HEK293T (cell line): ENCODE measurements at regions not wholly inside any gene's neighbourhood (a gene's known extent, or its start where the extent isn't known, plus 50 kb on each side); places are given as distances from the start of the nearest gene placed in this dataset.

Source experiments
- CTCF ChIA-PET: fragments of 350-600 bp; formaldehyde crosslinking; extraction: SDS; loops from one replicate; lab custom pipeline; 2021; ENCODE audit warnings: antibody characterized with exemption, inconsistent platforms; lab: Yijun Ruan, JAX
- POLR2A ChIA-PET: fragments of 350-600 bp; formaldehyde crosslinking; extraction: SDS; loops from one replicate; lab custom pipeline; 2020; ENCODE audit warnings: antibody characterized with exemption, inconsistent platforms; lab: Yijun Ruan, JAX
- DNase-seq: peaks from one replicate; pipeline ENCODE4 v3.0.0; 2012; ENCODE audit warnings: mixed read lengths; ENCODE audit errors: extremely low spot score
- ARNT ChIP-seq: fragments of 450-650 bp; IDR thresholded peaks from 2 replicates; pipeline ENCODE4 v1.6.1; 2017; ENCODE audit warnings: mild to moderate bottlenecking
- BHLHE40 ChIP-seq: fragments of 450-650 bp; IDR thresholded peaks from 2 replicates; pipeline ENCODE4 v1.6.1; 2016; ENCODE audit warnings: mild to moderate bottlenecking, moderate library complexity, borderline replicate concordance
- CTBP1 ChIP-seq: fragments of 450-650 bp; IDR thresholded peaks from 2 replicates; pipeline ENCODE4 v1.6.1; 2016; ENCODE audit warnings: borderline replicate concordance
- ELF4 ChIP-seq: fragments of 450-650 bp; IDR thresholded peaks from 2 replicates; pipeline ENCODE4 v1.6.1; 2017; ENCODE audit warnings: antibody characterized with exemption
- FOXA1 ChIP-seq: fragments of 450-650 bp; IDR thresholded peaks from 2 replicates; pipeline ENCODE4 v1.6.1; 2016; ENCODE audit warnings: mild to moderate bottlenecking
- FOXK2 ChIP-seq: fragments of 450-650 bp; IDR thresholded peaks from 2 replicates; pipeline ENCODE4 v1.6.1; 2016; ENCODE audit warnings: mild to moderate bottlenecking
- FOXM1 ChIP-seq: fragments of 450-650 bp; IDR thresholded peaks from 2 replicates; pipeline ENCODE4 v1.6.1; 2017; ENCODE audit warnings: mild to moderate bottlenecking, borderline replicate concordance
- HDGF ChIP-seq: fragments of 450-650 bp; IDR thresholded peaks from 2 replicates; pipeline ENCODE4 v1.6.1; 2017; ENCODE audit warnings: antibody characterized with exemption, borderline replicate concordance
- L3MBTL2 ChIP-seq: fragments of 450-650 bp; conservative IDR thresholded peaks from 2 replicates; pipeline ENCODE4 v1.6.1; 2016; ENCODE audit warnings: mild to moderate bottlenecking
- LEF1 ChIP-seq: fragments of 450-650 bp; IDR thresholded peaks from 2 replicates; pipeline ENCODE4 v1.6.1; 2017; ENCODE audit warnings: mild to moderate bottlenecking, borderline replicate concordance
- NFRKB ChIP-seq: fragments of 450-650 bp; IDR thresholded peaks from 2 replicates; pipeline ENCODE4 v1.6.1; 2016; ENCODE audit warnings: mild to moderate bottlenecking, moderate library complexity
- PKNOX1 ChIP-seq: fragments of 450-650 bp; IDR thresholded peaks from 2 replicates; pipeline ENCODE4 v1.6.1; 2016
- SP1 ChIP-seq: fragments of 450-650 bp; IDR thresholded peaks from 2 replicates; pipeline ENCODE4 v1.6.1; 2017
- SUZ12 ChIP-seq: fragments of 450-650 bp; IDR thresholded peaks from 2 replicates; pipeline ENCODE4 v1.6.1; 2016; ENCODE audit warnings: mild to moderate bottlenecking
- TARDBP ChIP-seq: fragments of 450-650 bp; IDR thresholded peaks from 2 replicates; pipeline ENCODE4 v1.6.1; 2016
- ZNF384 ChIP-seq: fragments of 450-650 bp; IDR thresholded peaks from 2 replicates; pipeline ENCODE4 v1.6.1; 2016

- POLR2A ChIA-PET, result no interaction called here
- TF ChIP-seq PKNOX1, result no peak
- no peak for DNase-seq
- CTCF ChIA-PET, result no interaction called here
Measured at GRCh38 chr9:86507212-86507630, 153.0 kb upstream of the TUT7 start.

- TF ChIP-seq FOXK2 (no peak), FOXA1 (no peak), SP1 (no peak), BHLHE40 (no peak)
- ChIA-PET POLR2A (no interaction called here), CTCF (no interaction called here)
- DNase-seq, result no peak
Measured at GRCh38 chr9:86503942-86504341, 149.7 kb upstream of the TUT7 start.

- ChIA-PET CTCF (no interaction called here), POLR2A (no interaction called here)
- TF ChIP-seq ELF4, result no peak
- TF ChIP-seq FOXA1, result no peak
- TF ChIP-seq SP1, result no peak
- TF ChIP-seq FOXM1, result no peak
- TF ChIP-seq ZNF384, result no peak
- no peak for TF ChIP-seq FOXK2
- no peak for DNase-seq
Measured at GRCh38 chr9:86503314-86503713, 149.1 kb upstream of the TUT7 start.

- DNase-seq, result no peak
- TF ChIP-seq NFRKB (no peak), L3MBTL2 (no peak), SUZ12 (no peak), HDGF (no peak), FOXK2 (no peak)
- ChIA-PET CTCF (interaction anchor here (0.7 kb wide), 1 partner anchor 56 kb away, joined by 3 read pairs; no protein-coding TSS in a partner anchor), POLR2A (no interaction called here)
Measured at GRCh38 chr9:86500667-86501435, 146.6 kb upstream of the TUT7 start.

- DNase-seq, result no peak
- no peak for TF ChIP-seq CTBP1
- TF ChIP-seq NFRKB, result no peak
- TF ChIP-seq PKNOX1, result no peak
- no peak for TF ChIP-seq HDGF
- no peak for TF ChIP-seq L3MBTL2
- no peak for TF ChIP-seq FOXA1
- TF ChIP-seq FOXK2, result no peak
- no peak for TF ChIP-seq SUZ12
- TF ChIP-seq BHLHE40, result no peak
- no peak for TF ChIP-seq FOXM1
- no peak for TF ChIP-seq LEF1
- no peak for TF ChIP-seq ARNT
- TF ChIP-seq SP1, result no peak
- TF ChIP-seq ELF4, result no peak
- no peak for TF ChIP-seq ZNF384
- no peak for TF ChIP-seq TARDBP
- CTCF ChIA-PET, result no interaction called here
- POLR2A ChIA-PET, result no interaction called here
Measured at GRCh38 chr9:86500031-86500430, 145.8 kb upstream of the TUT7 start.

GRCh38 chr9:86494644-86495111 is 140.5 kb upstream of the TUT7 start:
- TF ChIP-seq ELF4 (no peak), ZNF384 (no peak)
- DNase-seq, result no peak
- POLR2A ChIA-PET, result no interaction called here
- CTCF ChIA-PET, result no interaction called here

GRCh38 chr9:86491468-86492266 is 137.5 kb upstream of the TUT7 start:
- POLR2A ChIA-PET, result no interaction called here
- TF ChIP-seq BHLHE40 (no peak), PKNOX1 (no peak), LEF1 (no peak), HDGF (no peak), SP1 (no peak), NFRKB (no peak), ARNT (no peak), SUZ12 (no peak), FOXM1 (no peak), TARDBP (no peak), FOXK2 (no peak), L3MBTL2 (no peak), ELF4 (no peak), ZNF384 (no peak), FOXA1 (no peak), CTBP1 (no peak)
- CTCF ChIA-PET, result no interaction called here
- DNase-seq, result peak; percentile 24
